Body of pancreas (tissue), 4 donors: ENCODE measurements at regions not wholly inside any gene's neighbourhood (a gene's known extent, or its start where the extent isn't known, plus 50 kb on each side); places are given as distances from the start of the nearest gene placed in this dataset.

Source experiments
- ATAC-seq: fragments of 150-250 bp; one replicate; pipeline ENCODE4 v1.9.1; 2016
- DNase-seq, 4 donors: peaks; one replicate each; pipeline ENCODE4 v3.0.0-alpha.2; 2019
- H3K27ac ChIP-seq, 4 donors: fragments of 200-600 bp; sonication (generic); 1 replicate in 3 of 4; 2 replicates in 1 of 4; pipeline versions ENCODE4 v1.5.1 to v1.6.1; 2016 to 2019; ENCODE audit warnings: mild to moderate bottlenecking in 1 of 4, mixed read lengths in 1 of 4, moderate library complexity in 1 of 4
- H3K27me3 ChIP-seq, 2 donors: fragments of 200-600 bp; sonication (generic); one replicate each; pipeline ENCODE4 v1.6.0; 2016; ENCODE audit warnings: mild to moderate bottlenecking in 1 of 2
- H3K36me3 ChIP-seq, 2 donors: fragments of 200-600 bp; sonication (generic); replicated peaks in 1 of 2; 2 replicates each; pipeline ENCODE4 v1.5.1; 2016; ENCODE audit warnings: low read depth in 2 of 2; ENCODE audit not compliant: insufficient read depth in 1 of 2
- H3K4me1 ChIP-seq: fragments of 200-600 bp; sonication (generic); one replicate; pipeline ENCODE4 v1.6.0; 2016
- H3K4me3 ChIP-seq, 2 donors: fragments of 200-600 bp; sonication (generic); 1 replicate in 1 of 2; 2 replicates in 1 of 2; pipeline ENCODE4 v1.5.1; 2016 to 2019
- H3K9me3 ChIP-seq, 3 donors: fragments of 200-600 bp; sonication (generic); 1 replicate in 2 of 3; 2 replicates in 1 of 3; pipeline ENCODE4 v1.5.1; 2016
- POLR2A ChIP-seq, 3 donors: fragments of 450-650 bp; IDR thresholded peaks; one replicate each; pipeline ENCODE4 v1.6.1; 2016; ENCODE audit warnings: antibody characterized with exemption in 3 of 3, mild to moderate bottlenecking in 2 of 3
- WGBS, 2 donors: methylation state at CpG; one replicate each; pipeline ENCODE4 v1.1.5; 2017; 5-methylcytosine and 5-hydroxymethylcytosine counted together
- intact Hi-C: fragments of 100-400 bp; cut with DNase I; formaldehyde crosslinking; loops from one replicate; pipeline ENCODE4 v1.15.1; 2023
- TF ChIP-seq, protein P1 (sequence below), 7 experiments: fragments of 450-650 bp in 4 of 7; fragments of 200-600 bp in 3 of 7; sonication (generic) in 3 of 7; IDR thresholded peaks; one replicate each; pipeline ENCODE4 v1.5.1; 2016 to 2019; ENCODE audit warnings: antibody characterized with exemption in 7 of 7

GRCh38 chr18:78717051-78717765 is 262.4 kb upstream of the SALL3 start:
- 80 to 87% methylated on average over 29 to 36 of the region's 37 CpGs for WGBS, 2 donors
- Histone ChIP-seq H3K4me3 (no peak overlapping the region), H3K4me1 (peaks cover 14% of the 10 kb centered on the region), H3K36me3 (no peaks in the 10 kb centered on the region), H3K27me3 (no peaks in the 10 kb centered on the region), H3K27ac (no peak overlapping the region), H3K9me3 (no peaks in the 10 kb centered on the region)
- intact Hi-C loops: no loop called here
- DNase-seq: no peak
- TF ChIP-seq POLR2A (IDR thresholded peaks at IDR 0.05): no peak
- TF ChIP-seq, protein P1, sequence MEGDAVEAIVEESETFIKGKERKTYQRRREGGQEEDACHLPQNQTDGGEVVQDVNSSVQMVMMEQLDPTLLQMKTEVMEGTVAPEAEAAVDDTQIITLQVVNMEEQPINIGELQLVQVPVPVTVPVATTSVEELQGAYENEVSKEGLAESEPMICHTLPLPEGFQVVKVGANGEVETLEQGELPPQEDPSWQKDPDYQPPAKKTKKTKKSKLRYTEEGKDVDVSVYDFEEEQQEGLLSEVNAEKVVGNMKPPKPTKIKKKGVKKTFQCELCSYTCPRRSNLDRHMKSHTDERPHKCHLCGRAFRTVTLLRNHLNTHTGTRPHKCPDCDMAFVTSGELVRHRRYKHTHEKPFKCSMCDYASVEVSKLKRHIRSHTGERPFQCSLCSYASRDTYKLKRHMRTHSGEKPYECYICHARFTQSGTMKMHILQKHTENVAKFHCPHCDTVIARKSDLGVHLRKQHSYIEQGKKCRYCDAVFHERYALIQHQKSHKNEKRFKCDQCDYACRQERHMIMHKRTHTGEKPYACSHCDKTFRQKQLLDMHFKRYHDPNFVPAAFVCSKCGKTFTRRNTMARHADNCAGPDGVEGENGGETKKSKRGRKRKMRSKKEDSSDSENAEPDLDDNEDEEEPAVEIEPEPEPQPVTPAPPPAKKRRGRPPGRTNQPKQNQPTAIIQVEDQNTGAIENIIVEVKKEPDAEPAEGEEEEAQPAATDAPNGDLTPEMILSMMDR (IDR thresholded peaks at IDR 0.05): no peak
- ATAC-seq: no peak

DNA sequence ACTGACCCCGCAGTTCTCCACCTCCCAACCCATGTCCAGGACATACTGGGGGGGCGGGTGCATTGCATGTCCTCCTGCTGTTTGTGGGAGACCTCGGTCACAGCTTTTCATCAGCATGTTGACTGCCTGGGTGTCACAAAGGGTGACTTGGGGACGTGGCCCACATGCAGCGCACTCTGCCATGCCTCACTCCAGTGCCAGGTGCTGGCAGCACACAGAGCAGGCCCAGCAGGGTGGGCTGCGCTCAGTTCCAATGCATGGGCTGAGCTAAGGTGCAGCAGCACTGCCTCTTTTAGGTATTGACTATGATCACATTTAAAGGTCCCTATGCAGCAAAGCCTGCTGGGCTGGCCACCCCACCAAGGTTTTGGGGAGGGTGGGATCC is 261.9 kb upstream of the SALL3 start:
- TF ChIP-seq, protein P1 (IDR thresholded peaks at IDR 0.05): no peak
- intact Hi-C loops: no loop called here
- 90 to 100% methylated on average over 1 to 5 of the region's 6 CpGs for WGBS, 2 donors
- Histone ChIP-seq H3K27ac (no peak overlapping the region), H3K4me1 (peaks cover 14% of the 10 kb centered on the region), H3K9me3 (no peaks in the 10 kb centered on the region), H3K4me3 (no peak overlapping the region), H3K36me3 (no peaks in the 10 kb centered on the region), H3K27me3 (no peaks in the 10 kb centered on the region)
- DNase-seq (no peak), ATAC-seq (no peak)

DNA sequence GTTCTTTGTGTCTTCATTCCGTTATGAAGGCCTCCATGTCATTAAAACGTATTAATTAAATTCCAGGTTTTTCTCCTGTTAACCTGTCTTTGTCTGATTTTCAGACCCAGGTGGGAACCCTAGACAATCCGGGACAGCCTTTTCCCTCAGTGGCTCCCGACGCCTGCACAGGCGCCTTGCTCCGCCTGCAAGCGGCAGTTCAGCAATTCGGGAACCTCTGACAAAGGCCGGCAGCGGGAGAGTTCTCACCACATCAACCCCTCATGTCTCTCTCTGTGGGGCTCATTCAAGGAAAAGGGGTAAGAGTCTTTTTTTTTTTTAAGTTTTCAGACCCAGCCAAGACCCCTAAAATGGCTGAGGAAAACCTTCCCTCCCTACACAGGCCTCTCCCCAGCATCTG is 259.8 kb upstream of the SALL3 start:
- H3K9me3 ChIP-seq: no peaks in the 10 kb centered on the region
- no peak overlapping the region for H3K27ac ChIP-seq
- intact Hi-C loops: no loop called here
- ATAC-seq (no peak), DNase-seq (no peak)
- peaks cover 14% of the 10 kb centered on the region for H3K4me1 ChIP-seq
- H3K36me3 ChIP-seq: no peaks in the 10 kb centered on the region
- TF ChIP-seq, protein P1 (IDR thresholded peaks at IDR 0.05): no peak
- no peak for TF ChIP-seq POLR2A (IDR thresholded peaks at IDR 0.05)
- WGBS, 2 donors: 80 to 89% methylated on average over 11 of the region's 11 CpGs
- no peaks in the 10 kb centered on the region for H3K27me3 ChIP-seq
- H3K4me3 ChIP-seq: no peak overlapping the region

DNA sequence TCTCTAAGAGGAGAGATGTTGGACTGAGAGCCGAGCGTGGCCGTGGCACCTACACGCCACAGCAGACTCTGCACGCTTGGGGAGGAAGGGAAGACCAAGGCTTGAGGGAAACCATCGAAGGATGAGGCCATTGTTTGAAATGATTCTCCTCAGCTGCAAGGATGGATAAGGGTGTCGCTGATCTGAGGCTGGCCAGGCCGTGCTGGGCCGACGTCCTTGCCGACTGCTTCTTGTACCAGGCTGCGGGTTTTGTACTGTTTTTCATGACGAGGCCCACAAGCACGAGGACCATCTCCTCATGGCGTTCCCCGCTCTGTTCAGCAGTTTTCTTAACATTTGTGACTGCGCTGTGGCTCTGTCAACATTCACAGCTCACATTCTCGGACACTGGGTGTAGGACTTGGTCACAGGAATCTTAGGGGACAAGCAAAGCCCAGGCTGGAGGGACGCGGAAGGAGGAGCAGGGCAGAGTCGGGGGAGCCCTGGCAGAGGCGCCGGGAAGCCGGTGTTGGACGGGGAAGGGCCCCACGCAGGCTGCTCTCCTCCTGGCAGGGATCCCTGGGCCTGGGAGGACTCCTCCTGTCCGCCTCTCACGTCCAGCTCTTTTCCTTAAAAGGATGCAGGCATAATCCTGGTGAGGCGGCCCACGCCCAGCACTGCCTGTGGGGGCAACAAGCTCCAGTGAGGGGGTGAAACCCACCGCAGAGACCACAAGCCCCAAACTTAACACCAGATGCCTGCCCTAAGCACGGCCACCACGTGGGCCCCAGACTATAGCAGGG is 259.0 kb upstream of the SALL3 start:
- WGBS, 2 donors: 62 to 67% methylated on average over 28 to 33 of the region's 33 CpGs
- TF ChIP-seq, protein P1 (IDR thresholded peaks at IDR 0.05): no peak
- no peak for TF ChIP-seq POLR2A (IDR thresholded peaks at IDR 0.05)
- no peak for ATAC-seq
- Histone ChIP-seq H3K9me3 (no peaks in the 10 kb centered on the region), H3K36me3 (no peaks in the 10 kb centered on the region), H3K4me1 (peaks cover 14% of the 10 kb centered on the region), H3K27ac (no peak overlapping the region), H3K27me3 (no peaks in the 10 kb centered on the region), H3K4me3 (no peak overlapping the region)
- intact Hi-C loops: no loop called here
- no peak for DNase-seq
